PFSK-1 (cell line): ENCODE measurements at regions not wholly inside any gene's neighbourhood (a gene's known extent, or its start where the extent isn't known, plus 50 kb on each side); places are given as distances from the start of the nearest gene placed in this dataset.

Experiments used
- POLR2AphosphoS5 ChIP-seq: IDR thresholded peaks from 2 replicates; pipeline ENCODE4 v1.6.1; 2012; ENCODE audit warnings: low read depth, mild to moderate bottlenecking, control low read depth, low read length, moderate library complexity
- REST ChIP-seq, 2 experiments: IDR thresholded peaks; 2 replicates each; pipeline versions ENCODE4 v1.6.1 to v1.8.0; 2011 to 2012; ENCODE audit warnings: low read depth in 2 of 2, low read length in 2 of 2, control low read depth in 1 of 2, inconsistent platforms in 1 of 2, mild to moderate bottlenecking in 1 of 2, moderate library complexity in 1 of 2; ENCODE audit not compliant: insufficient read depth in 1 of 2
- TAF1 ChIP-seq: IDR thresholded peaks from 2 replicates; pipeline ENCODE4 v1.6.1; 2012; ENCODE audit warnings: low read length, control low read depth, borderline replicate concordance; ENCODE audit not compliant: insufficient read depth

GRCh38 chr6:11366183-11366933, 133.9 kb upstream of the NEDD9 start:
- TF ChIP-seq POLR2AphosphoS5: no peak
- TF ChIP-seq REST (IDR thresholded peaks at IDR 0.05; ENCODE audit: insufficient read depth in 1 of 2, low read depth in 2 of 2, low read length in 2 of 2): no peak
- TF ChIP-seq TAF1: no peak
